Spleen (tissue), 7 donors: ENCODE measurements at regions not wholly inside any gene's neighbourhood (a gene's known extent, or its start where the extent isn't known, plus 50 kb on each side); places are given as distances from the start of the nearest gene placed in this dataset.

Source experiments
- CTCF ChIP-seq, 11 experiments: fragments of 200-600 bp in 7 of 11; fragments of 450-650 bp in 4 of 11; sonication (generic) in 4 of 11; IDR thresholded peaks in 8 of 11; conservative IDR thresholded peaks in 3 of 11; 1 replicate in 7 of 11; 2 replicates in 4 of 11; pipeline versions ENCODE4 v1.4.0 to v1.8.0; 2016 to 2021; ENCODE audit warnings: antibody characterized with exemption in 11 of 11, inconsistent platforms in 4 of 11, mild to moderate bottlenecking in 1 of 11
- POLR2A ChIP-seq, 3 donors: fragments of 450-650 bp; IDR thresholded peaks; one replicate each; pipeline ENCODE4 v1.5.1; 2017; ENCODE audit warnings: antibody characterized with exemption in 3 of 3, mild to moderate bottlenecking in 1 of 3
- POLR2AphosphoS5 ChIP-seq, 3 donors: sonication (generic); formaldehyde crosslinking; IDR thresholded peaks; one replicate each; pipeline ENCODE4 v1.5.1; 2017; ENCODE audit warnings: antibody characterized with exemption in 3 of 3
- donor health status: DM: no; HTN: no; CAD: no; lungs with moderate emphysema.
- donor health status: DM: no; HTN: no; CAD: no.
- donor health status: DM: no; HTN: no; CAD: no.

GRCh38 chr7:138342990-138343389 lies 117.1 kb upstream of the TRIM24 start:
- TF ChIP-seq POLR2A (IDR thresholded peaks at IDR 0.05) (no peak), CTCF (IDR thresholded peaks at IDR 0.05 in 8 of 11, conservative IDR thresholded peaks at IDR 0.05 in 3 of 11) (no peak), POLR2AphosphoS5 (IDR thresholded peaks at IDR 0.05) (no peak)
